ENCODE measurements at regions not wholly inside any gene's neighbourhood (a gene's known extent, or its start where the extent isn't known, plus 50 kb on each side); places are given as distances from the start of the nearest gene placed in this dataset.

DNA sequence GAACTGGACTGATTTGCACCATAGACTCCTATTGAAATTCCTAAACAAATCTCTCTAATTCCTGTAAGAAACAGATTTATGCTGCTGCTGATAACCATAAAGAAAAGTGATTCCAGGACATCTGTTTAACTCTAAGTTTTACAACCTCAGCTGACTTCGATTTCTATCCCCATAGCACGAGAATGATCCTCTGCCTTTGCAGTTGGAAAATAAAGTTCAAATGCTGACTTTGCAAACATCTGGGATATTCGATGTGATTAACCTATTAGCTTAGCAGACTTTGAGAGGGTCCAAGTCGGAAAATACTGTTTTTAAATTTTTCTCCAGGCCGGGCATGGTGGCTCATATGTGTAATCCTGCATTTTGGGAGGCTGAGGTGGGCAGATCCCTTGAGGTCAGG lies 247.3 kb downstream of the PSAT1 start:
- Histone ChIP-seq H3K9me3 (no peaks in the 10 kb centered on the region), H3K27me3 (no peaks in the 10 kb centered on the region), H3K4me1 (no peaks in the 10 kb centered on the region), H3K4me3 (no peak overlapping the region), H3K27ac (no peak overlapping the region), H3K36me3 (no peaks in the 10 kb centered on the region)
- TF ChIP-seq EP300 (IDR thresholded peaks at IDR 0.05; ENCODE audit: low read depth): no peak
- no peak for TF ChIP-seq POLR2AphosphoS5 (IDR thresholded peaks at IDR 0.05)
- TF ChIP-seq POLR2A (IDR thresholded peaks at IDR 0.05): no peak
- TF ChIP-seq, protein P1, sequence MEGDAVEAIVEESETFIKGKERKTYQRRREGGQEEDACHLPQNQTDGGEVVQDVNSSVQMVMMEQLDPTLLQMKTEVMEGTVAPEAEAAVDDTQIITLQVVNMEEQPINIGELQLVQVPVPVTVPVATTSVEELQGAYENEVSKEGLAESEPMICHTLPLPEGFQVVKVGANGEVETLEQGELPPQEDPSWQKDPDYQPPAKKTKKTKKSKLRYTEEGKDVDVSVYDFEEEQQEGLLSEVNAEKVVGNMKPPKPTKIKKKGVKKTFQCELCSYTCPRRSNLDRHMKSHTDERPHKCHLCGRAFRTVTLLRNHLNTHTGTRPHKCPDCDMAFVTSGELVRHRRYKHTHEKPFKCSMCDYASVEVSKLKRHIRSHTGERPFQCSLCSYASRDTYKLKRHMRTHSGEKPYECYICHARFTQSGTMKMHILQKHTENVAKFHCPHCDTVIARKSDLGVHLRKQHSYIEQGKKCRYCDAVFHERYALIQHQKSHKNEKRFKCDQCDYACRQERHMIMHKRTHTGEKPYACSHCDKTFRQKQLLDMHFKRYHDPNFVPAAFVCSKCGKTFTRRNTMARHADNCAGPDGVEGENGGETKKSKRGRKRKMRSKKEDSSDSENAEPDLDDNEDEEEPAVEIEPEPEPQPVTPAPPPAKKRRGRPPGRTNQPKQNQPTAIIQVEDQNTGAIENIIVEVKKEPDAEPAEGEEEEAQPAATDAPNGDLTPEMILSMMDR (IDR thresholded peaks at IDR 0.05): no peak
- in situ Hi-C loops (cut with MboI; ENCODE audit: low pct_ligation_motif_present in 1 of 4, low pct_unique_long_range_greater_than_20kb in 1 of 4, low sequenced_read_pairs in 3 of 4): no loop called here
- no peak for DNase-seq
- intact Hi-C loops (cut with DNase I; ENCODE audit: low total_unique reads): no loop called here
- WGBS, 2 donors (ENCODE audit: low coverage in 1 of 2): 64 to 70% methylated on average over 5 of the region's 5 CpGs

DNA sequence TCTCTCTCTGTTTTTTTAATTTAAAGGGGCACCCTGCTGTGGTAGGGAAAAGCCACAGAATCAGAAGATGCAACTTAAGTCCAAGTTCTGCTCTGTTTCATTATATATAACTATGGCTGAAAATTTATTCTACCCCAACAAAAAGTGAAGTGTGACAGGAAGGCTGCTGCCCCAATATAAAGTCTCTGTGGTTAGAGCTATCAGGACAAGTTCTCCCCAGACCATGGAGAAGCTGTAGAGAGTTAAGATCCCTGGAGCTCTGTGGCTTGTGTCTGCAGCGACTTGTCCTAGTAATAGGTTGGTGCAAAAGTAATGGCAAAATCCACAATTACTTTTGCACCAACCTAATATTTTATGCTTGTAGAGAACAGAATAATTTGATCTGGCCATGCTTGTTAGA lies 250.9 kb downstream of the PSAT1 start:
- H3K4me3 ChIP-seq: no peak overlapping the region
- no peaks in the 10 kb centered on the region for H3K4me1 ChIP-seq
- intact Hi-C loops (cut with DNase I; ENCODE audit: low total_unique reads): no loop called here
- in situ Hi-C loops (cut with MboI; ENCODE audit: low pct_ligation_motif_present in 1 of 4, low pct_unique_long_range_greater_than_20kb in 1 of 4, low sequenced_read_pairs in 3 of 4): no loop called here
- DNase-seq: no peak
- TF ChIP-seq, protein P1 (IDR thresholded peaks at IDR 0.05): no peak
- no peak for TF ChIP-seq EP300 (IDR thresholded peaks at IDR 0.05; ENCODE audit: low read depth)
- no peak for TF ChIP-seq POLR2A (IDR thresholded peaks at IDR 0.05)
- no peak for TF ChIP-seq POLR2AphosphoS5 (IDR thresholded peaks at IDR 0.05)
- 57 to 79% methylated on average over 1 of the region's 1 CpG for WGBS, 2 donors (ENCODE audit: low coverage in 1 of 2)
- no peaks in the 10 kb centered on the region for H3K9me3 ChIP-seq
- H3K27me3 ChIP-seq: no peaks in the 10 kb centered on the region
- H3K36me3 ChIP-seq: no peaks in the 10 kb centered on the region
- H3K27ac ChIP-seq: no peak overlapping the region

DNA sequence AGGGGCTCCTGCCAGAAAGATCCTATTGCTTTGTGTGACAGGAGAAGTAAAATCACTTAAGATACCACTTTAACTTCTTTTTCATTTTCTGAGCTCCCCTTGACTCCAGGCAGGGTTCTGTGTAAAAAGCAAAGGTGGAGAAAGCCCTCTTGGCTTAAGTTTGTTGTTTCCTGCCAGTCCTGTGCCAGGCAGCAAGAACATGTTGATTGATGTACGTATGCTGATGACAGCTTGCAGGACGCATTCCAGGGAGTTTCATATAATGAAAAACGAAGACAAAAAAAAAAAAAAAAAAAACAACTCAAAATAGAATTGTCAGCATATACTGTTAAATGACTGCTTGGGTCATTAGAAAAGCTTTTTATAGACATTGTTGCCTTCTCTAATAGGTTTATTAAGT lies 251.7 kb downstream of the PSAT1 start:
- intact Hi-C loops (cut with DNase I; ENCODE audit: low total_unique reads) (no loop called here), in situ Hi-C loops (cut with MboI; ENCODE audit: low pct_ligation_motif_present in 1 of 4, low pct_unique_long_range_greater_than_20kb in 1 of 4, low sequenced_read_pairs in 3 of 4) (no loop called here)
- H3K4me3 ChIP-seq: no peak overlapping the region
- no peaks in the 10 kb centered on the region for H3K4me1 ChIP-seq
- no peak for DNase-seq
- no peaks in the 10 kb centered on the region for H3K9me3 ChIP-seq
- no peaks in the 10 kb centered on the region for H3K27me3 ChIP-seq
- H3K27ac ChIP-seq: no peak overlapping the region
- no peaks in the 10 kb centered on the region for H3K36me3 ChIP-seq
- TF ChIP-seq, protein P1 (IDR thresholded peaks at IDR 0.05): no peak
- TF ChIP-seq POLR2A (IDR thresholded peaks at IDR 0.05): no peak
- no peak for TF ChIP-seq EP300 (IDR thresholded peaks at IDR 0.05; ENCODE audit: low read depth)
- no peak for TF ChIP-seq POLR2AphosphoS5 (IDR thresholded peaks at IDR 0.05)
- 68 to 75% methylated on average over 3 of the region's 3 CpGs for WGBS, 2 donors (ENCODE audit: low coverage in 1 of 2)

DNA sequence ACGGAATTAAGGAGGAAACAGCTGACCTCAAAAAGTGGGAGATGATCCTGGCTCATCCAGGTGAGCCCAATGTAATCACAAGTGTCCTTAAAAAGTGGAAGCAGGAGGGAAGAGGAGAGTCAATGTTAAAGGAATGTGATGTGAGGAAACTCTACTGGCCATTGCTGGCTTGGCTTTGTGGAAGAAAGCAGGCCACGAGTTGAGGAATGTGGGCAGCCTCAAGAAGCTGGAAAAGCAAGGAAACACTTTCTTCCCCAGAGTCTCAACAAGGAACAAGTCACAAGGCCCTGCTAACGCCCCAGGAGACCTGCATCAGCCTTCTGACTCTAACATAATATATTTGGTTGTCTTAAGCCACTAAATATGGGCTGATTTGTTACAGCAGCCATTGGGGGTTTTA lies 252.8 kb downstream of the PSAT1 start:
- Histone ChIP-seq H3K36me3 (no peaks in the 10 kb centered on the region), H3K4me3 (no peak overlapping the region), H3K9me3 (no peaks in the 10 kb centered on the region), H3K27me3 (no peaks in the 10 kb centered on the region), H3K27ac (no peak overlapping the region), H3K4me1 (no peaks in the 10 kb centered on the region)
- in situ Hi-C loops (cut with MboI; ENCODE audit: low pct_ligation_motif_present in 1 of 4, low pct_unique_long_range_greater_than_20kb in 1 of 4, low sequenced_read_pairs in 3 of 4) (no loop called here), intact Hi-C loops (cut with DNase I; ENCODE audit: low total_unique reads) (no loop called here)
- TF ChIP-seq EP300 (IDR thresholded peaks at IDR 0.05; ENCODE audit: low read depth) (no peak), POLR2A (IDR thresholded peaks at IDR 0.05) (no peak)
- no peak for DNase-seq
- 35 to 47% methylated on average over 2 to 3 of the region's 3 CpGs for WGBS, 2 donors (ENCODE audit: low coverage in 1 of 2)

DNA sequence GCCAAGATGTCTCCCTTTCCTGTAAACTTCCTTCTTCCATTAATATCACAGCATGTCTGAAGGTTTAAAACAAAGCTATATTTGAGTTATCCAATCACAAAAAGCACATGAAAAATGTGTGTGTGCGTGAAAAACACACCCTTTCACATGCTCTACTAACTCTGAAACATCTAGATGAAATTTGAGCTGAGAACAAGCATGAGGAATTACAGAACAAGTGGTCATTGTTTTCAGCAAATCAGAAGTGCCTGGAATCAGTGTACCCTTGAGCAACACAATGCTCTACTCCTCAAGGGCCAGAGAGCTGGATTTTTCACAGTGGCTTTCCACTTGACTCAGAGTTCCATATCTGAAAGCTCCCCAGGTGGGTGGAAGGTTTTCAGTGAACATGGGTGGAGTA lies 255.9 kb downstream of the PSAT1 start:
- intact Hi-C loops (cut with DNase I; ENCODE audit: low total_unique reads): no loop called here
- 53 to 80% methylated on average over 1 of the region's 1 CpG for WGBS, 2 donors (ENCODE audit: low coverage in 1 of 2)
- no peaks in the 10 kb centered on the region for H3K36me3 ChIP-seq

More for the DNA sequence above, 255.9 kb downstream of the PSAT1 start:
- Histone ChIP-seq H3K4me3 (no peak overlapping the region), H3K27me3 (no peaks in the 10 kb centered on the region), H3K4me1 (no peaks in the 10 kb centered on the region), H3K27ac (no peak overlapping the region), H3K9me3 (no peaks in the 10 kb centered on the region)
- in situ Hi-C loops (cut with MboI; ENCODE audit: low pct_ligation_motif_present in 1 of 4, low pct_unique_long_range_greater_than_20kb in 1 of 4, low sequenced_read_pairs in 3 of 4): no loop called here
- no peak for DNase-seq
- TF ChIP-seq, protein P1 (IDR thresholded peaks at IDR 0.05): no peak
- TF ChIP-seq POLR2AphosphoS5 (IDR thresholded peaks at IDR 0.05) (no peak), EP300 (IDR thresholded peaks at IDR 0.05; ENCODE audit: low read depth) (no peak), POLR2A (IDR thresholded peaks at IDR 0.05) (no peak)

Data from transverse colon (tissue), 4 donors.